H9 (cell line): ENCODE measurements at regions not wholly inside any gene's neighbourhood (a gene's known extent, or its start where the extent isn't known, plus 50 kb on each side); places are given as distances from the start of the nearest gene placed in this dataset.

ENCODE experiments used
- DNase-seq: peaks from one replicate; pipeline ENCODE4 v3.0.0-alpha.2; 2017
- H2AFZ ChIP-seq: one replicate; pipeline ENCODE4 v1.6.1; 2013; ENCODE audit warnings: mild to moderate bottlenecking, low read length, control low read depth, moderate library complexity
- H2AK5ac ChIP-seq: 2 replicates; pipeline ENCODE4 v1.6.1; 2013; ENCODE audit warnings: low read length, control low read depth, mixed read lengths; ENCODE audit not compliant: insufficient read length
- H2BK120ac ChIP-seq: one replicate; pipeline ENCODE4 v1.6.1; 2013; ENCODE audit warnings: low read depth, mild to moderate bottlenecking, low read length, control low read depth, inconsistent platforms; ENCODE audit not compliant: poor library complexity, severe bottlenecking
- H2BK12ac ChIP-seq: 2 replicates; pipeline ENCODE4 v1.6.1; 2013; ENCODE audit warnings: low read length, control low read depth, mixed read lengths, low read depth; ENCODE audit not compliant: insufficient read length
- H2BK15ac ChIP-seq: 2 replicates; pipeline ENCODE4 v1.6.1; 2013; ENCODE audit warnings: low read depth, low read length, control low read depth
- H2BK20ac ChIP-seq: one replicate; pipeline ENCODE4 v1.6.1; 2013; ENCODE audit warnings: low read depth, mild to moderate bottlenecking, low read length, control low read depth, inconsistent platforms; ENCODE audit not compliant: poor library complexity, severe bottlenecking
- H2BK5ac ChIP-seq: 2 replicates; pipeline ENCODE4 v1.6.1; 2013; ENCODE audit warnings: low read length, control low read depth, mixed read lengths; ENCODE audit not compliant: insufficient read length
- H3K14ac ChIP-seq: 2 replicates; pipeline ENCODE4 v1.6.1; 2013; ENCODE audit warnings: low read length, control low read depth; ENCODE audit not compliant: insufficient read depth
- H3K18ac ChIP-seq: 2 replicates; pipeline ENCODE4 v1.6.1; 2013; ENCODE audit warnings: low read depth, mild to moderate bottlenecking, mixed read lengths, low read length, control low read depth; ENCODE audit not compliant: insufficient read length
- H3K23ac ChIP-seq: 2 replicates; pipeline ENCODE4 v1.6.1; 2013; ENCODE audit warnings: low read length, control low read depth, mixed read lengths, low read depth; ENCODE audit not compliant: insufficient read length
- H3K23me2 ChIP-seq: 2 replicates; pipeline ENCODE4 v1.6.1; 2013; ENCODE audit warnings: low read depth, mild to moderate bottlenecking, mixed read lengths, low read length, control low read depth; ENCODE audit not compliant: insufficient read length, poor library complexity, severe bottlenecking
- H3K27ac ChIP-seq: 2 replicates; pipeline ENCODE4 v1.5.1; 2013; ENCODE audit warnings: low read length, control low read depth, mixed read lengths, low read depth; ENCODE audit not compliant: insufficient read length
- H3K27me3 ChIP-seq: 2 replicates; pipeline ENCODE4 v1.6.1; 2013; ENCODE audit warnings: low read length, control low read depth, inconsistent platforms; ENCODE audit not compliant: insufficient read depth
- H3K4ac ChIP-seq: 2 replicates; pipeline ENCODE4 v1.6.1; 2013; ENCODE audit warnings: low read depth, mild to moderate bottlenecking, control low read depth, inconsistent platforms, low read length, moderate library complexity
- H3K4me1 ChIP-seq: 2 replicates; pipeline ENCODE4 v1.6.1; 2013; ENCODE audit warnings: low read length, control low read depth, inconsistent platforms; ENCODE audit not compliant: insufficient read depth
- H3K4me2 ChIP-seq: 2 replicates; pipeline ENCODE4 v1.6.1; 2013; ENCODE audit warnings: low read length, control low read depth, mixed read lengths; ENCODE audit not compliant: insufficient read length, insufficient read depth
- H3K56ac ChIP-seq: 2 replicates; pipeline ENCODE4 v1.6.1; 2013; ENCODE audit warnings: low read depth, mild to moderate bottlenecking, mixed read lengths, low read length, control low read depth; ENCODE audit not compliant: insufficient read length
- H3K79me1 ChIP-seq: 2 replicates; pipeline ENCODE4 v1.6.1; 2013; ENCODE audit warnings: low read depth, mild to moderate bottlenecking, moderate library complexity, low read length, control low read depth, inconsistent platforms; ENCODE audit not compliant: insufficient read depth, poor library complexity, severe bottlenecking
- H3K79me2 ChIP-seq: 2 replicates; pipeline ENCODE4 v1.6.1; 2013; ENCODE audit warnings: low read length, control low read depth, inconsistent platforms; ENCODE audit not compliant: insufficient read depth
- H3K9ac ChIP-seq: 2 replicates; pipeline ENCODE4 v1.6.1; 2013; ENCODE audit warnings: low read length, control low read depth, mixed read lengths; ENCODE audit not compliant: insufficient read length; ENCODE audit errors: extremely low read depth
- H3K9me3 ChIP-seq: one replicate; pipeline ENCODE4 v1.6.1; 2013; ENCODE audit warnings: low read depth, low read length, inconsistent platforms; ENCODE audit not compliant: control insufficient read depth
- H3T11ph ChIP-seq: one replicate; pipeline ENCODE4 v1.6.1; 2013; ENCODE audit warnings: mild to moderate bottlenecking, low read length, control low read depth, inconsistent platforms
- H4K20me1 ChIP-seq: one replicate; pipeline ENCODE4 v1.6.1; 2013; ENCODE audit not compliant: control insufficient read depth, insufficient read length, insufficient read depth
- H4K5ac ChIP-seq: 2 replicates; pipeline ENCODE4 v1.6.1; 2013; ENCODE audit warnings: low read depth, mild to moderate bottlenecking, mixed read lengths, low read length, control low read depth; ENCODE audit not compliant: insufficient read length
- H4K8ac ChIP-seq: replicated peaks from 2 replicates; pipeline ENCODE4 v1.6.1; 2013; ENCODE audit warnings: low read length, control low read depth, mixed read lengths, low read depth; ENCODE audit not compliant: insufficient read length
- H4K91ac ChIP-seq: 2 replicates; pipeline ENCODE4 v1.6.1; 2013; ENCODE audit warnings: low read depth, mild to moderate bottlenecking, moderate library complexity, mixed read lengths, low read length, control low read depth; ENCODE audit not compliant: insufficient read length
- H3K27ac Mint-ChIP-seq, 3 experiments: 2 replicates in 2 of 3; 3 replicates in 1 of 3; pipeline ENCODE4 v1.8.0; 2020 to 2021; ENCODE audit warnings: mixed read lengths in 3 of 3, mild to moderate bottlenecking in 1 of 3, moderate library complexity in 1 of 3
- H3K27me3 Mint-ChIP-seq: 2 replicates; pipeline ENCODE4 v1.8.0; 2021; ENCODE audit warnings: low read depth, mild to moderate bottlenecking, moderate library complexity, mixed read lengths
- H3K36me3 Mint-ChIP-seq, 3 experiments: 2 replicates in 2 of 3; 3 replicates in 1 of 3; pipeline ENCODE4 v1.8.0; 2020 to 2021; ENCODE audit warnings: low read depth in 3 of 3, mixed read lengths in 3 of 3; ENCODE audit not compliant: insufficient read depth in 1 of 3
- H3K4me1 Mint-ChIP-seq, 2 experiments: 2 replicates each; pipeline ENCODE4 v1.8.0; 2020; ENCODE audit warnings: mixed read lengths in 2 of 2
- H3K4me3 Mint-ChIP-seq, 2 experiments: 2 replicates in 1 of 2; 3 replicates in 1 of 2; pipeline ENCODE4 v1.8.0; 2020 to 2021; ENCODE audit warnings: mild to moderate bottlenecking in 2 of 2, mixed read lengths in 2 of 2, moderate library complexity in 1 of 2
- H3K9me3 Mint-ChIP-seq, 2 experiments: 2 replicates in 1 of 2; 3 replicates in 1 of 2; pipeline ENCODE4 v1.8.0; 2020; ENCODE audit warnings: mild to moderate bottlenecking in 2 of 2, mixed read lengths in 2 of 2, moderate library complexity in 1 of 2
- WGBS: extraction: QIAGEN DNeasy Blood & Tissue Kit; methylation state at CpG from one replicate; pipeline ENCODE4 v1.1.7; 2013; ENCODE audit warnings: missing lambda C conversion rate, low lambda C conversion rate, mixed read lengths; ENCODE audit not compliant: insufficient read length; ENCODE audit errors: extremely low coverage; 5-methylcytosine and 5-hydroxymethylcytosine counted together
- TF ChIP-seq, protein P1 (sequence below): fragments of 200-600 bp; sonication (generic); conservative IDR thresholded peaks from 3 replicates; pipeline ENCODE4 v1.8.0; 2021; ENCODE audit warnings: antibody characterized with exemption, mild to moderate bottlenecking

- H3K27me3 Mint-ChIP-seq = no peaks in the 10 kb centered on the region
- H3K27me3 ChIP-seq = no peaks in the 10 kb centered on the region
- no peak overlapping the region for H4K8ac ChIP-seq
- H2BK12ac ChIP-seq = no peak overlapping the region
- no peak overlapping the region for H3K56ac ChIP-seq
- no peak for DNase-seq
- H3K18ac ChIP-seq = no peak overlapping the region
- no peak overlapping the region for H3K4me2 ChIP-seq
- H3T11ph ChIP-seq = no peak overlapping the region
- H2BK20ac ChIP-seq = no peak overlapping the region
- H3K4me3 Mint-ChIP-seq = no peak overlapping the region
- no CpG with 5 or more reads among the region's 2 CpGs for WGBS
- H3K79me1 ChIP-seq = no peaks in the 10 kb centered on the region
- no peak overlapping the region for H3K9ac ChIP-seq
- no peak overlapping the region for H2BK15ac ChIP-seq
- no peak overlapping the region for H3K4ac ChIP-seq
- H2AK5ac ChIP-seq = no peak overlapping the region
- H3K9me3 ChIP-seq = no peaks in the 10 kb centered on the region
- H3K27ac ChIP-seq = no peak overlapping the region
- TF ChIP-seq, protein P1, sequence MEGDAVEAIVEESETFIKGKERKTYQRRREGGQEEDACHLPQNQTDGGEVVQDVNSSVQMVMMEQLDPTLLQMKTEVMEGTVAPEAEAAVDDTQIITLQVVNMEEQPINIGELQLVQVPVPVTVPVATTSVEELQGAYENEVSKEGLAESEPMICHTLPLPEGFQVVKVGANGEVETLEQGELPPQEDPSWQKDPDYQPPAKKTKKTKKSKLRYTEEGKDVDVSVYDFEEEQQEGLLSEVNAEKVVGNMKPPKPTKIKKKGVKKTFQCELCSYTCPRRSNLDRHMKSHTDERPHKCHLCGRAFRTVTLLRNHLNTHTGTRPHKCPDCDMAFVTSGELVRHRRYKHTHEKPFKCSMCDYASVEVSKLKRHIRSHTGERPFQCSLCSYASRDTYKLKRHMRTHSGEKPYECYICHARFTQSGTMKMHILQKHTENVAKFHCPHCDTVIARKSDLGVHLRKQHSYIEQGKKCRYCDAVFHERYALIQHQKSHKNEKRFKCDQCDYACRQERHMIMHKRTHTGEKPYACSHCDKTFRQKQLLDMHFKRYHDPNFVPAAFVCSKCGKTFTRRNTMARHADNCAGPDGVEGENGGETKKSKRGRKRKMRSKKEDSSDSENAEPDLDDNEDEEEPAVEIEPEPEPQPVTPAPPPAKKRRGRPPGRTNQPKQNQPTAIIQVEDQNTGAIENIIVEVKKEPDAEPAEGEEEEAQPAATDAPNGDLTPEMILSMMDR = no peak
- H2BK5ac ChIP-seq = no peak overlapping the region
- H3K9me3 Mint-ChIP-seq = no peaks in the 10 kb centered on the region
- H3K4me1 Mint-ChIP-seq = no peaks in the 10 kb centered on the region
- no peak overlapping the region for H4K5ac ChIP-seq
- no peaks in the 10 kb centered on the region for H3K4me1 ChIP-seq
- H3K27ac Mint-ChIP-seq = no peak overlapping the region
- no peak overlapping the region for H4K91ac ChIP-seq
- H3K23ac ChIP-seq = no peak overlapping the region
- no peaks in the 10 kb centered on the region for H3K36me3 Mint-ChIP-seq
- H3K14ac ChIP-seq = no peak overlapping the region
- no peaks in the 10 kb centered on the region for H3K23me2 ChIP-seq
- no peaks in the 10 kb centered on the region for H3K79me2 ChIP-seq
- H4K20me1 ChIP-seq = no peaks in the 10 kb centered on the region
- H2BK120ac ChIP-seq = no peak overlapping the region
- H2AFZ ChIP-seq = no peak overlapping the region
These were observed 169.4 kb downstream of the MAD2L1 start for GRCh38 chr4:119897260-119897659.
